ENCODE measurements at regions not wholly inside any gene's neighbourhood (a gene's known extent, or its start where the extent isn't known, plus 50 kb on each side); places are given as distances from the start of the nearest gene placed in this dataset.

GRCh38 chr4:33065749-33066148 is 2345.6 kb downstream of the PCDH7 start (continued):
- no peak for TF ChIP-seq KDM4A (IDR thresholded peaks at IDR 0.05; ENCODE audit: low read depth, low read length, severe bottlenecking)
- TF ChIP-seq SP2 (IDR thresholded peaks at IDR 0.05; ENCODE audit: low read length): no peak
- no peak for TF ChIP-seq E2F6 (IDR thresholded peaks at IDR 0.05)
- TF ChIP-seq CHD1 (IDR thresholded peaks at IDR 0.05; ENCODE audit: low read depth, low read length): no peak
- no peak for TF ChIP-seq SIX5 (IDR thresholded peaks at IDR 0.05; ENCODE audit: low read depth, low read length)
- no peak for TF ChIP-seq YY1 (IDR thresholded peaks at IDR 0.05; ENCODE audit: low read depth, low read length)
- TF ChIP-seq NRF1 (IDR thresholded peaks at IDR 0.05; ENCODE audit: low read depth, low read length): no peak
- no peak for TF ChIP-seq RXRA (IDR thresholded peaks at IDR 0.05; ENCODE audit: insufficient read depth, low read depth, low read length)
- no peak for TF ChIP-seq SP1 (IDR thresholded peaks at IDR 0.05; ENCODE audit: low read depth, low read length)
